Psoas muscle (tissue), 7 donors: ENCODE measurements at regions not wholly inside any gene's neighbourhood (a gene's known extent, or its start where the extent isn't known, plus 50 kb on each side); places are given as distances from the start of the nearest gene placed in this dataset.

ENCODE experiments used
- ATAC-seq, 4 donors: fragments of 200-7000 bp; cut with Tn5 transposase; one replicate each; pipeline ENCODE4 v1.9.1; 2020; ENCODE audit warnings: moderate library complexity in 3 of 4, mild to moderate bottlenecking in 2 of 4
- DNase-seq, 2 donors: peaks; one replicate each; pipeline ENCODE4 v3.0.0-alpha.2; 2020
- H3K27ac ChIP-seq: fragments of 200-600 bp; one replicate; pipeline ENCODE4 v1.8.0; 2022
- H3K27me3 ChIP-seq, 3 donors: fragments of 200-600 bp in 1 of 3; one replicate each; pipeline versions ENCODE4 v1.6.1 to v1.8.0; 2013 to 2022; ENCODE audit warnings: low read length in 2 of 3, mild to moderate bottlenecking in 2 of 3, moderate library complexity in 1 of 3; ENCODE audit not compliant: insufficient read depth in 3 of 3
- H3K36me3 ChIP-seq, 2 donors: fragments of 200-600 bp in 1 of 2; one replicate each; pipeline versions ENCODE4 v1.6.1 to v1.8.0; 2013 to 2022; ENCODE audit warnings: low read depth in 1 of 2, mild to moderate bottlenecking in 1 of 2, moderate library complexity in 1 of 2; ENCODE audit not compliant: insufficient read depth in 1 of 2
- H3K4me1 ChIP-seq: fragments of 200-600 bp; one replicate; pipeline ENCODE4 v1.8.0; 2022
- H3K4me3 ChIP-seq: fragments of 200-600 bp; one replicate; pipeline ENCODE4 v1.8.0; 2022; ENCODE audit warnings: mild to moderate bottlenecking
- H3K9me3 ChIP-seq: fragments of 200-600 bp; one replicate; pipeline ENCODE4 v1.8.0; 2022
- CTCF ChIP-seq: fragments of 200-600 bp; IDR thresholded peaks from one replicate; pipeline ENCODE4 v1.8.0; 2022; ENCODE audit warnings: antibody characterized with exemption
- WGBS, 3 donors: extraction: QIAGEN DNeasy Blood & Tissue Kit; methylation state at CpG; one replicate each; pipeline versions ENCODE4 v1.1.6 to v1.1.7; 2013; 5-methylcytosine and 5-hydroxymethylcytosine counted together
- intact Hi-C, 2 donors: fragments of 100-400 bp; cut with DNase I; formaldehyde crosslinking; loops; one replicate each; pipeline versions ENCODE4 v1.11.0 to v1.14.2; 2022
- donor health status: healthy with polysubstance abuse.
- donor health status: DM: no; HTN: no; CAD: no; lungs with moderate emphysema.
- donor health status: Bipolar disorder and iron deficiency.
- donor health status: healthy.
- donor health status: DM: yes; HTN: yes; CAD: no.
- donor health status: DM: no; HTN: no; CAD: no.
- donor health status: DM: yes; HTN: yes; CAD: no.

- no peak for ATAC-seq
- H3K27me3 ChIP-seq, result no peaks in the 10 kb centered on the region
- 88 to 93% (median 92%) methylated on average over 5 of the region's 5 CpGs for WGBS, 3 donors
- DNase-seq, result no peak
- no peak overlapping the region for H3K27ac ChIP-seq
- intact Hi-C loops, result no loop called here
- no peaks in the 10 kb centered on the region for H3K4me1 ChIP-seq
- no peaks in the 10 kb centered on the region for H3K9me3 ChIP-seq
- no peaks in the 10 kb centered on the region for H3K36me3 ChIP-seq
- no peak for TF ChIP-seq CTCF
- H3K4me3 ChIP-seq, result no peak overlapping the region
Measured at GRCh38 chr2:239835056-239835455, 190.1 kb downstream of the NDUFA10 start.

GRCh38 chr2:239834143-239834542 is 191.0 kb downstream of the NDUFA10 start:
- Histone ChIP-seq H3K4me3 (no peak overlapping the region), H3K4me1 (no peaks in the 10 kb centered on the region), H3K27ac (no peak overlapping the region), H3K27me3 (no peaks in the 10 kb centered on the region), H3K36me3 (no peaks in the 10 kb centered on the region), H3K9me3 (no peaks in the 10 kb centered on the region)
- TF ChIP-seq CTCF, result no peak
- ATAC-seq (no peak), DNase-seq (peak in 1 of 2 donors; percentile 7)
- intact Hi-C loops, result no loop called here
- 87 to 98% (median 91%) methylated on average over 8 of the region's 8 CpGs for WGBS, 3 donors

- Histone ChIP-seq H3K9me3 (no peaks in the 10 kb centered on the region), H3K27ac (no peak overlapping the region), H3K4me1 (no peaks in the 10 kb centered on the region), H3K4me3 (no peak overlapping the region), H3K27me3 (no peaks in the 10 kb centered on the region), H3K36me3 (no peaks in the 10 kb centered on the region)
- intact Hi-C loops, result no loop called here
- WGBS, 3 donors, result 88 to 95% (median 92%) methylated on average over 21 of the region's 21 CpGs
- no peak for DNase-seq
- no peak for TF ChIP-seq CTCF
- ATAC-seq, result no peak
Measured at GRCh38 chr2:239833269-239834109, 191.7 kb downstream of the NDUFA10 start.

- no peaks in the 10 kb centered on the region for H3K9me3 ChIP-seq
- TF ChIP-seq CTCF, result no peak
- H3K36me3 ChIP-seq, result no peaks in the 10 kb centered on the region
- WGBS, 3 donors, result 83 to 89% (median 89%) methylated on average over 19 of the region's 19 CpGs
- intact Hi-C loops, result no loop called here
- peak in 1 of 2 donors; percentile 24 for DNase-seq
- no peak overlapping the region for H3K27ac ChIP-seq
- no peaks in the 10 kb centered on the region for H3K27me3 ChIP-seq
- no peaks in the 10 kb centered on the region for H3K4me1 ChIP-seq
- no peak overlapping the region for H3K4me3 ChIP-seq
- ATAC-seq, result no peak
Measured at GRCh38 chr2:239832490-239833268, 192.5 kb downstream of the NDUFA10 start.
